A673 (cell line): ENCODE measurements at regions not wholly inside any gene's neighbourhood (a gene's known extent, or its start where the extent isn't known, plus 50 kb on each side); places are given as distances from the start of the nearest gene placed in this dataset.

Experiments
- BruUV-seq: library from RNA; stranded (reverse); fragments of 400-500 nt; replicated peaks from 2 replicates; lab custom pipeline; 2021; lab: Mats Ljungman, UMichigan
- CTCF ChIA-PET: fragments of 300-600 bp; sonication (Branson Sonifier 250); formaldehyde crosslinking; loops from one replicate; lab custom pipeline; 2022; ENCODE audit warnings: antibody characterized with exemption; lab: Charles Lee
- POLR2A ChIA-PET: fragments of 300-600 bp; sonication (Branson Sonifier 250); formaldehyde crosslinking; loops from one replicate; lab custom pipeline; 2022; ENCODE audit warnings: antibody characterized with exemption; ENCODE audit not compliant: low non-redundant PET; lab: Charles Lee
- DNase-seq: peaks from one replicate; pipeline ENCODE4 v3.0.0-alpha.2; 2015; ENCODE audit warnings: low spot score
- H3K27ac ChIP-seq: fragments of 200-600 bp; sonication (generic); 2 replicates; pipeline ENCODE4 v1.5.1; 2016; ENCODE audit warnings: mixed run types, low read depth, mild to moderate bottlenecking, mixed read lengths, antibody characterized with exemption, low read length; ENCODE audit not compliant: poor library complexity, severe bottlenecking
- H3K27me3 ChIP-seq: fragments of 200-600 bp; sonication (generic); replicated peaks from 2 replicates; pipeline ENCODE4 v1.6.1; 2017; ENCODE audit warnings: mixed run types, low read depth, mild to moderate bottlenecking, mixed read lengths, antibody characterized with exemption, low read length; ENCODE audit not compliant: insufficient read depth, poor library complexity
- H3K36me3 ChIP-seq: fragments of 200-600 bp; sonication (generic); 2 replicates; pipeline ENCODE4 v1.6.1; 2016; ENCODE audit warnings: mixed run types, mild to moderate bottlenecking, mixed read lengths, antibody characterized with exemption, low read length; ENCODE audit not compliant: insufficient read depth, poor library complexity, severe bottlenecking
- H3K4me1 ChIP-seq: fragments of 200-600 bp; sonication (generic); 2 replicates; pipeline ENCODE4 v1.6.1; 2017; ENCODE audit warnings: mixed run types, mild to moderate bottlenecking, mixed read lengths, antibody characterized with exemption, low read length; ENCODE audit not compliant: insufficient read depth, poor library complexity, severe bottlenecking
- H3K4me3 ChIP-seq: fragments of 200-600 bp; sonication (generic); 2 replicates; pipeline ENCODE4 v1.5.1; 2016; ENCODE audit warnings: low read depth, mixed run types, mild to moderate bottlenecking, mixed read lengths, low read length; ENCODE audit not compliant: poor library complexity, severe bottlenecking
- H3K9me3 ChIP-seq: fragments of 200-600 bp; sonication (generic); 2 replicates; pipeline ENCODE4 v1.6.1; 2016; ENCODE audit warnings: mixed run types, low read depth, mild to moderate bottlenecking, mixed read lengths, antibody characterized with exemption, low read length; ENCODE audit not compliant: poor library complexity, severe bottlenecking
- CTCF ChIP-seq: fragments of 300-800, 200-600 bp; sonication (generic); conservative IDR thresholded peaks from 2 replicates; pipeline ENCODE4 v1.5.1; 2017; ENCODE audit warnings: low read depth, mild to moderate bottlenecking, antibody characterized with exemption, low read length, moderate library complexity, mixed read lengths
- EZH2 ChIP-seq: fragments of 200-600 bp; sonication (generic); IDR thresholded peaks from 2 replicates; pipeline ENCODE4 v1.6.1; 2017; ENCODE audit warnings: borderline replicate concordance, low read depth, mild to moderate bottlenecking, mixed read lengths, antibody characterized with exemption, low read length; ENCODE audit not compliant: poor library complexity, severe bottlenecking
- intact Hi-C: fragments of 100-400 bp; cut with micrococcal nuclease; formaldehyde crosslinking; loops from one replicate; pipeline ENCODE4 v1.10.0; 2022; ENCODE audit not compliant: unreplicated experiment

GRCh38 chr18:35871337-35871736 lies 101.1 kb upstream of the RMP24 start:
- ChIA-PET CTCF (no interaction called here), POLR2A (no interaction called here)
- H3K9me3 ChIP-seq = no peaks in the 10 kb centered on the region
- no peaks in the 10 kb centered on the region for H3K4me1 ChIP-seq
- no peak for DNase-seq
- no peaks in the 10 kb centered on the region for H3K27me3 ChIP-seq
- no peaks in the 10 kb centered on the region for H3K36me3 ChIP-seq
- H3K27ac ChIP-seq = no peak overlapping the region
- H3K4me3 ChIP-seq = no peak overlapping the region
- no peak for TF ChIP-seq EZH2
- TF ChIP-seq CTCF = no peak
- no TSS peak for BruUV-seq
- intact Hi-C loops = no loop called here

GRCh38 chr18:35875566-35875965 lies 96.9 kb upstream of the RMP24 start:
- Histone ChIP-seq H3K27me3 (no peaks in the 10 kb centered on the region), H3K4me3 (no peak overlapping the region), H3K4me1 (no peaks in the 10 kb centered on the region), H3K27ac (no peak overlapping the region), H3K9me3 (no peaks in the 10 kb centered on the region), H3K36me3 (no peaks in the 10 kb centered on the region)
- no peak for DNase-seq
- no TSS peak for BruUV-seq
- POLR2A ChIA-PET = no interaction called here
- CTCF ChIA-PET = no interaction called here
- intact Hi-C loops = no loop called here
- TF ChIP-seq CTCF (no peak), EZH2 (no peak)

GRCh38 chr18:35876243-35876642 lies 96.2 kb upstream of the RMP24 start:
- intact Hi-C loops = no loop called here
- Histone ChIP-seq H3K27me3 (no peaks in the 10 kb centered on the region), H3K4me1 (no peaks in the 10 kb centered on the region), H3K4me3 (no peak overlapping the region), H3K9me3 (no peaks in the 10 kb centered on the region), H3K27ac (no peak overlapping the region), H3K36me3 (no peaks in the 10 kb centered on the region)
- no peak for TF ChIP-seq EZH2
- TF ChIP-seq CTCF = no peak
- no TSS peak for BruUV-seq
- DNase-seq = no peak
- POLR2A ChIA-PET = no interaction called here
- CTCF ChIA-PET = no interaction called here
